IMR-90 (cell line): ENCODE measurements at regions not wholly inside any gene's neighbourhood (a gene's known extent, or its start where the extent isn't known, plus 50 kb on each side); places are given as distances from the start of the nearest gene placed in this dataset.

Source experiments
- ATAC-seq: fragments of 200-7000 bp; cut with Tn5 transposase; 2 replicates; pipeline ENCODE4 v1.9.1; 2020; ENCODE audit warnings: low read depth, mild to moderate bottlenecking, moderate library complexity
- BruUV-seq: library from RNA; stranded (reverse); fragments of 400-500 nt; replicated peaks from 2 replicates; lab custom pipeline; 2021; lab: Mats Ljungman, UMichigan
- CTCF ChIA-PET: fragments of 300-600 bp; formaldehyde crosslinking; extraction: SDS; loops from one replicate; lab custom pipeline; 2021; ENCODE audit warnings: antibody characterized with exemption; lab: Yijun Ruan, JAX
- POLR2A ChIA-PET: fragments of 300-600 bp; sonication (Branson Sonifier 250); formaldehyde crosslinking; loops from one replicate; lab custom pipeline; 2022; ENCODE audit warnings: antibody characterized with exemption; ENCODE audit not compliant: unreplicated experiment; lab: Charles Lee
- DNase-seq: peaks from one replicate; pipeline ENCODE4 v3.0.0; 2013
- H2AFZ ChIP-seq: replicated peaks from 2 replicates; pipeline ENCODE3; 2013; ENCODE audit warnings: low read length, mild to moderate bottlenecking; ENCODE audit not compliant: poor library complexity
- H2AK5ac ChIP-seq: 2 replicates; pipeline ENCODE4 v1.6.1; 2013; ENCODE audit warnings: low read depth, low read length, inconsistent platforms
- H2AK9ac ChIP-seq: replicated peaks from 2 replicates; pipeline ENCODE3; 2013; ENCODE audit warnings: mild to moderate bottlenecking, low read depth, low read length, moderate library complexity; ENCODE audit not compliant: poor library complexity
- H2BK120ac ChIP-seq: 2 replicates; pipeline ENCODE4 v1.6.1; 2013; ENCODE audit warnings: low read depth, low read length, inconsistent platforms
- H2BK15ac ChIP-seq: 3 replicates; pipeline ENCODE4 v1.6.1; 2013; ENCODE audit warnings: low read depth, low read length, inconsistent platforms
- H2BK20ac ChIP-seq: 2 replicates; pipeline ENCODE4 v1.6.1; 2013; ENCODE audit warnings: low read depth, mild to moderate bottlenecking, inconsistent platforms, low read length, moderate library complexity
- H2BK5ac ChIP-seq: 2 replicates; pipeline ENCODE4 v1.6.1; 2013; ENCODE audit warnings: mild to moderate bottlenecking, low read depth, low read length, inconsistent platforms; ENCODE audit not compliant: poor library complexity, severe bottlenecking
- H3K14ac ChIP-seq: replicated peaks from 2 replicates; pipeline ENCODE4 v1.6.1; 2013; ENCODE audit warnings: low read depth, low read length, inconsistent platforms
- H3K18ac ChIP-seq: 2 replicates; pipeline ENCODE4 v1.6.1; 2013; ENCODE audit warnings: low read depth, low read length, control low read depth
- H3K23ac ChIP-seq: 2 replicates; pipeline ENCODE4 v1.6.1; 2013; ENCODE audit warnings: low read depth, low read length, inconsistent platforms
- H3K27ac ChIP-seq: 2 replicates; pipeline ENCODE4 v1.5.1; 2013; ENCODE audit warnings: mild to moderate bottlenecking, control low read depth, low read length; ENCODE audit not compliant: insufficient read depth
- H3K27me3 ChIP-seq: 2 replicates; pipeline ENCODE4 v1.6.1; 2013; ENCODE audit warnings: low read length; ENCODE audit not compliant: control insufficient read depth, insufficient read depth
- H3K36me3 ChIP-seq: 2 replicates; pipeline ENCODE4 v1.6.1; 2013; ENCODE audit warnings: low read length, mixed read lengths; ENCODE audit not compliant: control insufficient read depth, insufficient read depth
- H3K4ac ChIP-seq: 2 replicates; pipeline ENCODE4 v1.6.1; 2013; ENCODE audit warnings: low read depth, low read length, inconsistent platforms
- H3K4me1 ChIP-seq: 2 replicates; pipeline ENCODE4 v1.6.1; 2013; ENCODE audit warnings: low read length, mixed read lengths; ENCODE audit not compliant: control insufficient read depth, insufficient read depth
- H3K4me2 ChIP-seq: 2 replicates; pipeline ENCODE4 v1.6.1; 2013; ENCODE audit warnings: low read depth, mild to moderate bottlenecking, control low read depth, low read length, moderate library complexity
- H3K4me3 ChIP-seq: 2 replicates; pipeline ENCODE4 v1.5.1; 2013; ENCODE audit warnings: low read depth, mild to moderate bottlenecking, control low read depth, low read length, moderate library complexity; ENCODE audit not compliant: insufficient read depth
- H3K56ac ChIP-seq: 2 replicates; pipeline ENCODE4 v1.6.1; 2013; ENCODE audit warnings: low read length, inconsistent platforms; ENCODE audit not compliant: insufficient read depth; ENCODE audit errors: extremely low read depth
- H3K79me1 ChIP-seq, 2 experiments: 2 replicates each; pipeline ENCODE4 v1.6.1; 2013; ENCODE audit warnings: low read length in 2 of 2, inconsistent platforms in 1 of 2, low read depth in 1 of 2
- H3K9ac ChIP-seq: 2 replicates; pipeline ENCODE4 v1.6.1; 2013; ENCODE audit warnings: low read depth, low read length, control low read depth
- H3K9me1 ChIP-seq: 2 replicates; pipeline ENCODE4 v1.6.1; 2013; ENCODE audit warnings: low read length, inconsistent platforms; ENCODE audit not compliant: insufficient read depth
- H3K9me3 ChIP-seq: 2 replicates; pipeline ENCODE4 v1.6.1; 2013; ENCODE audit warnings: low read length; ENCODE audit not compliant: control insufficient read depth, insufficient read depth
- H4K20me1 ChIP-seq: 2 replicates; pipeline ENCODE4 v1.6.1; 2013; ENCODE audit warnings: low read length, inconsistent platforms; ENCODE audit not compliant: insufficient read depth
- H4K5ac ChIP-seq: 2 replicates; pipeline ENCODE4 v1.6.1; 2013; ENCODE audit warnings: mild to moderate bottlenecking, low read depth, low read length, control low read depth
- H4K8ac ChIP-seq, 2 experiments: 2 replicates each; pipeline ENCODE4 v1.6.1; 2013; ENCODE audit warnings: low read depth in 2 of 2, low read length in 2 of 2, control low read depth in 1 of 2, inconsistent platforms in 1 of 2
- H4K91ac ChIP-seq: 2 replicates; pipeline ENCODE4 v1.6.1; 2013; ENCODE audit warnings: low read depth, low read length, inconsistent platforms; ENCODE audit not compliant: insufficient read depth
- CEBPB ChIP-seq: IDR thresholded peaks from 2 replicates; pipeline ENCODE4 v1.6.1; 2012; ENCODE audit warnings: low read depth, low read length, improper control_type of control experiment
- CHD1 ChIP-seq: IDR thresholded peaks from 2 replicates; pipeline ENCODE4 v1.6.1; 2012; ENCODE audit warnings: low read depth, low read length, improper control_type of control experiment
- ELK1 ChIP-seq: fragments of 150-350 bp; IDR thresholded peaks from 2 replicates; pipeline ENCODE4 v1.6.1; 2016; ENCODE audit warnings: low read depth, mild to moderate bottlenecking, low read length, moderate library complexity, borderline replicate concordance
- RFX5 ChIP-seq: IDR thresholded peaks from 2 replicates; pipeline ENCODE4 v1.8.0; 2012; ENCODE audit warnings: low read depth, mild to moderate bottlenecking, low read length, moderate library complexity
- WGBS, 2 experiments: methylation state at CpG; one replicate each; pipeline versions ENCODE4 v1.1.5 to v1.1.7; 2013; ENCODE audit warnings: missing lambda C conversion rate in 2 of 2; ENCODE audit not compliant: insufficient read length in 1 of 2; ENCODE audit errors: extremely low coverage in 2 of 2; 5-methylcytosine and 5-hydroxymethylcytosine counted together
- dilution Hi-C: fragments of 300-500 bp; cut with HindIII; formaldehyde crosslinking; loops from one replicate; pipeline ENCODE4 v1.14.3; 2018; ENCODE audit warnings: low sequenced_read_pairs; ENCODE audit not compliant: unreplicated experiment
- in situ Hi-C: fragments of 300-500 bp; cut with MboI; formaldehyde crosslinking; loops from 3 replicates; pipeline ENCODE4 v1.14.3; 2019; ENCODE audit warnings: low sequenced_read_pairs, inconsistent platforms, mixed read lengths
- intact Hi-C: fragments of 100-400 bp; cut with micrococcal nuclease; formaldehyde crosslinking; loops from 2 replicates; pipeline ENCODE4 v1.10.0; 2022

- ChIA-PET POLR2A (no interaction called here), CTCF (no interaction called here)
- DNase-seq (no peak), ATAC-seq (no peak)
- H3K4ac ChIP-seq: no peak overlapping the region
- H2BK20ac ChIP-seq: no peak overlapping the region
- no peaks in the 10 kb centered on the region for H3K79me1 ChIP-seq
- H3K27me3 ChIP-seq: no peaks in the 10 kb centered on the region
- no peak overlapping the region for H4K5ac ChIP-seq
- no peak overlapping the region for H3K27ac ChIP-seq
- WGBS, 2 experiments: no CpG with 5 or more reads among the region's 5 CpGs
- no peak overlapping the region for H3K4me3 ChIP-seq
- no peak overlapping the region for H2AK5ac ChIP-seq
- dilution Hi-C loops (no loop called here), intact Hi-C loops (no loop called here), in situ Hi-C loops (no loop called here)
- peaks cover 5% of the 10 kb centered on the region; the same call in 1 of the 2 replicates for H3K9me3 ChIP-seq
- no peak overlapping the region for H3K23ac ChIP-seq
- H2BK15ac ChIP-seq: no peak overlapping the region
- H2BK120ac ChIP-seq: no peak overlapping the region
- H3K18ac ChIP-seq: no peak overlapping the region
- H3K4me2 ChIP-seq: no peak overlapping the region
- TF ChIP-seq RFX5 (no peak), CHD1 (no peak), ELK1 (no peak), CEBPB (no peak)
- no TSS peak for BruUV-seq
- H2AK9ac ChIP-seq: no peak overlapping the region
- no peak overlapping the region for H2AFZ ChIP-seq
- no peaks in the 10 kb centered on the region for H3K4me1 ChIP-seq
- H3K56ac ChIP-seq: no peak overlapping the region
- H4K91ac ChIP-seq: no peak overlapping the region
- H4K20me1 ChIP-seq: no peaks in the 10 kb centered on the region
- H3K9me1 ChIP-seq: no peaks in the 10 kb centered on the region
- H3K36me3 ChIP-seq: no peaks in the 10 kb centered on the region
- H2BK5ac ChIP-seq: no peak overlapping the region
- no peak overlapping the region for H4K8ac ChIP-seq
- H3K9ac ChIP-seq: no peak overlapping the region
- no peak overlapping the region for H3K14ac ChIP-seq
Observed at GRCh38 chr4:66625480-66625879, 919.8 kb downstream of the CENPC start.
